Colonic mucosa (tissue), 4 donors: ENCODE measurements at regions not wholly inside any gene's neighbourhood (a gene's known extent, or its start where the extent isn't known, plus 50 kb on each side); places are given as distances from the start of the nearest gene placed in this dataset.

Source experiments
- DNase-seq: peaks from one replicate; pipeline ENCODE4 v3.0.0-alpha.2; 2020
- H3K27ac ChIP-seq: fragments of 200-600 bp; one replicate; pipeline ENCODE4 v1.8.0; 2021
- H3K27me3 ChIP-seq: fragments of 200-600 bp; one replicate; pipeline ENCODE4 v1.8.0; 2021
- H3K36me3 ChIP-seq: fragments of 200-600 bp; one replicate; pipeline ENCODE4 v1.8.0; 2021
- H3K4me1 ChIP-seq: fragments of 200-600 bp; one replicate; pipeline ENCODE4 v1.8.0; 2021; ENCODE audit warnings: mild to moderate bottlenecking
- H3K4me3 ChIP-seq: fragments of 200-600 bp; one replicate; pipeline ENCODE4 v1.8.0; 2021
- H3K9ac ChIP-seq, 2 donors: one replicate each; pipeline ENCODE4 v1.7.0; 2013; ENCODE audit warnings: control low read depth in 2 of 2, low read depth in 2 of 2, low read length in 2 of 2
- H3K9me3 ChIP-seq: fragments of 200-600 bp; one replicate; pipeline ENCODE4 v1.8.0; 2021
- CTCF ChIP-seq: fragments of 200-600 bp; IDR thresholded peaks from one replicate; pipeline ENCODE4 v1.8.0; 2022; ENCODE audit warnings: antibody characterized with exemption, mild to moderate bottlenecking
- intact Hi-C: fragments of 100-400 bp; cut with DNase I; formaldehyde crosslinking; loops from one replicate; pipeline ENCODE4 v1.14.1; 2022
- donor health status: healthy.
- donor health status: DM: no; HTN: no; CAD: no.
- donor health status: DM: no; HTN: no; CAD: no.

- H3K27me3 ChIP-seq = no peaks in the 10 kb centered on the region
- H3K27ac ChIP-seq = no peak overlapping the region
- no peak overlapping the region for H3K4me3 ChIP-seq
- no peak for DNase-seq
- no peak for TF ChIP-seq CTCF
- H3K36me3 ChIP-seq = no peaks in the 10 kb centered on the region
- no peaks in the 10 kb centered on the region for H3K9me3 ChIP-seq
- H3K9ac ChIP-seq = no peak overlapping the region
- intact Hi-C loops = no loop called here
- no peaks in the 10 kb centered on the region for H3K4me1 ChIP-seq
Observed at GRCh38 chr7:106807474-106807873, 57.6 kb upstream of the PIK3CG start.

GRCh38 chr7:106808967-106809635 lies 56.0 kb upstream of the PIK3CG start:
- no peaks in the 10 kb centered on the region for H3K4me1 ChIP-seq
- intact Hi-C loops = no loop called here
- DNase-seq = no peak
- H3K9ac ChIP-seq = no peak overlapping the region
- no peaks in the 10 kb centered on the region for H3K36me3 ChIP-seq
- TF ChIP-seq CTCF = no peak
- no peak overlapping the region for H3K27ac ChIP-seq
- H3K9me3 ChIP-seq = no peaks in the 10 kb centered on the region
- no peak overlapping the region for H3K4me3 ChIP-seq
- H3K27me3 ChIP-seq = no peaks in the 10 kb centered on the region

GRCh38 chr7:106811472-106811871 lies 53.6 kb upstream of the PIK3CG start:
- intact Hi-C loops = no loop called here
- Histone ChIP-seq H3K9ac (no peak overlapping the region), H3K4me1 (no peaks in the 10 kb centered on the region), H3K27me3 (no peaks in the 10 kb centered on the region), H3K9me3 (no peaks in the 10 kb centered on the region), H3K4me3 (no peak overlapping the region), H3K27ac (no peak overlapping the region), H3K36me3 (no peaks in the 10 kb centered on the region)
- DNase-seq = no peak
- no peak for TF ChIP-seq CTCF

GRCh38 chr7:106812027-106812643 lies 52.9 kb upstream of the PIK3CG start:
- no peak overlapping the region for H3K4me3 ChIP-seq
- no peaks in the 10 kb centered on the region for H3K27me3 ChIP-seq
- DNase-seq = no peak
- no peak overlapping the region for H3K27ac ChIP-seq
- H3K9ac ChIP-seq = no peak overlapping the region
- intact Hi-C loops = no loop called here
- no peaks in the 10 kb centered on the region for H3K9me3 ChIP-seq
- TF ChIP-seq CTCF = no peak
- no peaks in the 10 kb centered on the region for H3K36me3 ChIP-seq
- no peaks in the 10 kb centered on the region for H3K4me1 ChIP-seq

GRCh38 chr7:106813705-106814305 lies 51.3 kb upstream of the PIK3CG start:
- DNase-seq = no peak
- TF ChIP-seq CTCF = no peak
- H3K4me3 ChIP-seq = no peak overlapping the region
- no peaks in the 10 kb centered on the region for H3K36me3 ChIP-seq
- no peaks in the 10 kb centered on the region for H3K27me3 ChIP-seq
- intact Hi-C loops = no loop called here
- no peaks in the 10 kb centered on the region for H3K4me1 ChIP-seq
- H3K9me3 ChIP-seq = no peaks in the 10 kb centered on the region
- no peak overlapping the region for H3K9ac ChIP-seq
- no peak overlapping the region for H3K27ac ChIP-seq
